ENCODE measurements at regions not wholly inside any gene's neighbourhood (a gene's known extent, or its start where the extent isn't known, plus 50 kb on each side); places are given as distances from the start of the nearest gene placed in this dataset.

GRCh38 chr1:72745413-72745812, 463.1 kb upstream of the NEGR1 start:
- H3K4me3 ChIP-seq (ENCODE audit: low read depth, low read length): no peak overlapping the region
- no peak for DNase-seq (ENCODE audit: low read depth)
- TF ChIP-seq CTCF (conservative IDR thresholded peaks at IDR 0.05; ENCODE audit: low read depth, low read length): no peak

GRCh38 chr1:72734415-72734814, 452.1 kb upstream of the NEGR1 start:
- no peak overlapping the region for H3K4me3 ChIP-seq (ENCODE audit: low read depth, low read length)
- DNase-seq (ENCODE audit: low read depth): no peak
- TF ChIP-seq CTCF (conservative IDR thresholded peaks at IDR 0.05; ENCODE audit: low read depth, low read length): no peak

GRCh38 chr1:72724951-72725861, 442.9 kb upstream of the NEGR1 start:
- DNase-seq (ENCODE audit: low read depth): no peak
- H3K4me3 ChIP-seq (ENCODE audit: low read depth, low read length): no peak overlapping the region
- TF ChIP-seq CTCF (conservative IDR thresholded peaks at IDR 0.05; ENCODE audit: low read depth, low read length): no peak

GRCh38 chr1:72705921-72706320, 423.6 kb upstream of the NEGR1 start:
- no peak for DNase-seq (ENCODE audit: low read depth)
- no peak for TF ChIP-seq CTCF (conservative IDR thresholded peaks at IDR 0.05; ENCODE audit: low read depth, low read length)

GRCh38 chr1:72704841-72705477, 422.6 kb upstream of the NEGR1 start:
- H3K4me3 ChIP-seq (ENCODE audit: low read depth, low read length): no peak overlapping the region
- no peak for TF ChIP-seq CTCF (conservative IDR thresholded peaks at IDR 0.05; ENCODE audit: low read depth, low read length)
- no peak for DNase-seq (ENCODE audit: low read depth)

More at GRCh38 chr1:72705921-72706320, 423.6 kb upstream of the NEGR1 start:
- H3K4me3 ChIP-seq (ENCODE audit: low read depth, low read length): no peak overlapping the region

- no peak for TF ChIP-seq CTCF (conservative IDR thresholded peaks at IDR 0.05; ENCODE audit: low read depth, low read length)
- DNase-seq (ENCODE audit: low read depth): no peak
These were observed 415.1 kb upstream of the NEGR1 start for GRCh38 chr1:72697410-72697809.

More at GRCh38 chr1:72697410-72697809, 415.1 kb upstream of the NEGR1 start:
- no peak overlapping the region for H3K4me3 ChIP-seq (ENCODE audit: low read depth, low read length)
